WTC11 (cell line): ENCODE measurements at regions not wholly inside any gene's neighbourhood (a gene's known extent, or its start where the extent isn't known, plus 50 kb on each side); places are given as distances from the start of the nearest gene placed in this dataset.

Experiments
- JUN ChIP-seq: sonication (generic); formaldehyde crosslinking; IDR thresholded peaks from 2 replicates; pipeline ENCODE4 v1.8.0; 2023; ENCODE audit warnings: mild to moderate bottlenecking, missing genetic modification reagents
- NFYB ChIP-seq: sonication (generic); formaldehyde crosslinking; conservative IDR thresholded peaks from 2 replicates; pipeline ENCODE4 v1.8.0; 2022; ENCODE audit warnings: low read depth, missing genetic modification reagents
- NR2C2 ChIP-seq: sonication (generic); formaldehyde crosslinking; IDR thresholded peaks from 2 replicates; pipeline ENCODE4 v1.8.0; 2022; ENCODE audit warnings: mild to moderate bottlenecking, missing genetic modification reagents
- TF ChIP-seq, protein P1 (sequence below): fragments of 200-600 bp; IDR thresholded peaks from 2 replicates; pipeline ENCODE4 v1.8.0; 2022; ENCODE audit warnings: antibody characterized with exemption
- TF ChIP-seq, protein P2 (sequence below): sonication (generic); formaldehyde crosslinking; IDR thresholded peaks from 2 replicates; pipeline ENCODE4 v1.8.0; 2022; ENCODE audit warnings: mild to moderate bottlenecking, missing genetic modification reagents
- TF ChIP-seq, protein P3 (sequence below): sonication (generic); formaldehyde crosslinking; IDR thresholded peaks from 2 replicates; pipeline ENCODE4 v1.8.1; 2022; ENCODE audit warnings: low read depth, mild to moderate bottlenecking, moderate library complexity, missing genetic modification reagents, borderline replicate concordance
- TF ChIP-seq, protein P4 (sequence below): sonication (generic); formaldehyde crosslinking; IDR thresholded peaks from 2 replicates; pipeline ENCODE4 v1.8.1; 2022; ENCODE audit warnings: low read depth, missing genetic modification reagents, borderline replicate concordance
- TF ChIP-seq, protein P5 (sequence below): sonication (generic); formaldehyde crosslinking; conservative IDR thresholded peaks from 2 replicates; pipeline ENCODE4 v1.8.1; 2022; ENCODE audit warnings: mild to moderate bottlenecking, missing genetic modification reagents
- TF ChIP-seq, protein P6 (sequence below): sonication (generic); formaldehyde crosslinking; IDR thresholded peaks from 2 replicates; pipeline ENCODE4 v1.8.1; 2022; ENCODE audit warnings: missing genetic modification reagents, borderline replicate concordance

DNA sequence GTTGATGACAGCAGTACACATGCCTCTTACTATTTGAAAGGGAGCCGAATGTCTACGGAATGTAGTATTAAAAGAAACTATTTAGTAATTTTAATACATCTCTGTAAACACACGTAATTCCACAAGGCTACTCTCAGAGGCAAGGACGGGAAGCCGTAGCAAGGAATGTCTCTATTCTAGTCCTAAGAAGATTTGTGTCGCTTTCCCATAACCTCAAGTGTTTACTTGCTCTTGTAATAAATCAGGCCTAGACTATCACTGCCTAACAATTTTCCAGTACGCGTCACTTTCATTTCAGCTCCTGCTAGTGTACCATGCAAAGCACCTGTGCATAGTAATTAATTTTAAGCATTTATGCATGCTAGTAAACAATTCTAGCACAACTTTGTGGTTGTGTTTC, 86.7 kb downstream of the OR13H1 start:
- TF ChIP-seq, protein P1, sequence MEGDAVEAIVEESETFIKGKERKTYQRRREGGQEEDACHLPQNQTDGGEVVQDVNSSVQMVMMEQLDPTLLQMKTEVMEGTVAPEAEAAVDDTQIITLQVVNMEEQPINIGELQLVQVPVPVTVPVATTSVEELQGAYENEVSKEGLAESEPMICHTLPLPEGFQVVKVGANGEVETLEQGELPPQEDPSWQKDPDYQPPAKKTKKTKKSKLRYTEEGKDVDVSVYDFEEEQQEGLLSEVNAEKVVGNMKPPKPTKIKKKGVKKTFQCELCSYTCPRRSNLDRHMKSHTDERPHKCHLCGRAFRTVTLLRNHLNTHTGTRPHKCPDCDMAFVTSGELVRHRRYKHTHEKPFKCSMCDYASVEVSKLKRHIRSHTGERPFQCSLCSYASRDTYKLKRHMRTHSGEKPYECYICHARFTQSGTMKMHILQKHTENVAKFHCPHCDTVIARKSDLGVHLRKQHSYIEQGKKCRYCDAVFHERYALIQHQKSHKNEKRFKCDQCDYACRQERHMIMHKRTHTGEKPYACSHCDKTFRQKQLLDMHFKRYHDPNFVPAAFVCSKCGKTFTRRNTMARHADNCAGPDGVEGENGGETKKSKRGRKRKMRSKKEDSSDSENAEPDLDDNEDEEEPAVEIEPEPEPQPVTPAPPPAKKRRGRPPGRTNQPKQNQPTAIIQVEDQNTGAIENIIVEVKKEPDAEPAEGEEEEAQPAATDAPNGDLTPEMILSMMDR = no peak
- TF ChIP-seq, protein P2, sequence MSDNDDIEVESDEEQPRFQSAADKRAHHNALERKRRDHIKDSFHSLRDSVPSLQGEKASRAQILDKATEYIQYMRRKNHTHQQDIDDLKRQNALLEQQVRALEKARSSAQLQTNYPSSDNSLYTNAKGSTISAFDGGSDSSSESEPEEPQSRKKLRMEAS = no peak
- TF ChIP-seq, protein P3, sequence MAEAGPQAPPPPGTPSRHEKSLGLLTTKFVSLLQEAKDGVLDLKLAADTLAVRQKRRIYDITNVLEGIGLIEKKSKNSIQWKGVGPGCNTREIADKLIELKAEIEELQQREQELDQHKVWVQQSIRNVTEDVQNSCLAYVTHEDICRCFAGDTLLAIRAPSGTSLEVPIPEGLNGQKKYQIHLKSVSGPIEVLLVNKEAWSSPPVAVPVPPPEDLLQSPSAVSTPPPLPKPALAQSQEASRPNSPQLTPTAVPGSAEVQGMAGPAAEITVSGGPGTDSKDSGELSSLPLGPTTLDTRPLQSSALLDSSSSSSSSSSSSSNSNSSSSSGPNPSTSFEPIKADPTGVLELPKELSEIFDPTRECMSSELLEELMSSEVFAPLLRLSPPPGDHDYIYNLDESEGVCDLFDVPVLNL (CRISPR knock-in tag) = no peak
- TF ChIP-seq NR2C2 (CRISPR knock-in tag) = no peak
- TF ChIP-seq, protein P4, sequence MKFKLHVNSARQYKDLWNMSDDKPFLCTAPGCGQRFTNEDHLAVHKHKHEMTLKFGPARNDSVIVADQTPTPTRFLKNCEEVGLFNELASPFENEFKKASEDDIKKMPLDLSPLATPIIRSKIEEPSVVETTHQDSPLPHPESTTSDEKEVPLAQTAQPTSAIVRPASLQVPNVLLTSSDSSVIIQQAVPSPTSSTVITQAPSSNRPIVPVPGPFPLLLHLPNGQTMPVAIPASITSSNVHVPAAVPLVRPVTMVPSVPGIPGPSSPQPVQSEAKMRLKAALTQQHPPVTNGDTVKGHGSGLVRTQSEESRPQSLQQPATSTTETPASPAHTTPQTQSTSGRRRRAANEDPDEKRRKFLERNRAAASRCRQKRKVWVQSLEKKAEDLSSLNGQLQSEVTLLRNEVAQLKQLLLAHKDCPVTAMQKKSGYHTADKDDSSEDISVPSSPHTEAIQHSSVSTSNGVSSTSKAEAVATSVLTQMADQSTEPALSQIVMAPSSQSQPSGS (CRISPR knock-in tag) = no peak
- TF ChIP-seq, protein P5, sequence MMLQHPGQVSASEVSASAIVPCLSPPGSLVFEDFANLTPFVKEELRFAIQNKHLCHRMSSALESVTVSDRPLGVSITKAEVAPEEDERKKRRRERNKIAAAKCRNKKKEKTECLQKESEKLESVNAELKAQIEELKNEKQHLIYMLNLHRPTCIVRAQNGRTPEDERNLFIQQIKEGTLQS (CRISPR knock-in tag) = no peak
- no peak for TF ChIP-seq NFYB (CRISPR knock-in tag)
- TF ChIP-seq, protein P6, sequence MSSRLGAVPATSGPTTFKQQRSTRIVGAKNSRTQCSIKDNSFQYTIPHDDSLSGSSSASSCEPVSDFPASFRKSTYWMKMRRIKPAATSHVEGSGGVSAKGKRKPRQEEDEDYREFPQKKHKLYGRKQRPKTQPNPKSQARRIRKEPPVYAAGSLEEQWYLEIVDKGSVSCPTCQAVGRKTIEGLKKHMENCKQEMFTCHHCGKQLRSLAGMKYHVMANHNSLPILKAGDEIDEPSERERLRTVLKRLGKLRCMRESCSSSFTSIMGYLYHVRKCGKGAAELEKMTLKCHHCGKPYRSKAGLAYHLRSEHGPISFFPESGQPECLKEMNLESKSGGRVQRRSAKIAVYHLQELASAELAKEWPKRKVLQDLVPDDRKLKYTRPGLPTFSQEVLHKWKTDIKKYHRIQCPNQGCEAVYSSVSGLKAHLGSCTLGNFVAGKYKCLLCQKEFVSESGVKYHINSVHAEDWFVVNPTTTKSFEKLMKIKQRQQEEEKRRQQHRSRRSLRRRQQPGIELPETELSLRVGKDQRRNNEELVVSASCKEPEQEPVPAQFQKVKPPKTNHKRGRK = no peak
- TF ChIP-seq JUN = no peak
